ENCODE measurements at regions not wholly inside any gene's neighbourhood (a gene's known extent, or its start where the extent isn't known, plus 50 kb on each side); places are given as distances from the start of the nearest gene placed in this dataset.

DNA sequence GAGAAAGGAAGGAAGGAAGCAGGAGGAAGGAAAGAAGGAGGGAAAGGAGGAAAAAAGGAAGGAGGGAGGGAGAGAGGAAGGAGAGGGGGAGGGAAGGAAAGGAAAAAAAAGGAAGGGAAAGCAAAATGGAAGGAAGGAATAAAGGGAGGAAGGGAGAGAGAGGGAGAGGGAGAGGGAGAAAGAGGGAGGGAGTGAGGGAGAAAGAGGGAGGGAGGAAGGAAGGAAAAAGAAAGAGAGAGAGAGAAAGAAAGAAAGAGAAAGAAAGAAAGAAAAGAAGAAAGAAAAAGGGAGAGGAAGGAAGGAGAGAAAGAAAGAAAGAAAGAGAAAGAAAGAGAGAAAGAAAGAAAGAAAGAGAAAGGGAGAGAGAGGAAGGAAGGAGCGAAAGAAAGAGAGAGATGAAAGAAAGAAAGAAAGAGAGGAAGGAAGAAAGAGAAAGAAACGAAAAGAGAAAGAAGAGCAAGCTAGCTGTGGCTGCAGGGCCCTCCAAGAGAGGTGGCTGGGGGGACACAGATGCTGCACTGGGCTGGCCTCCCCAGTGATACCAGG, 472.4 kb upstream of the MGMT start:
- no peak for DNase-seq

DNA sequence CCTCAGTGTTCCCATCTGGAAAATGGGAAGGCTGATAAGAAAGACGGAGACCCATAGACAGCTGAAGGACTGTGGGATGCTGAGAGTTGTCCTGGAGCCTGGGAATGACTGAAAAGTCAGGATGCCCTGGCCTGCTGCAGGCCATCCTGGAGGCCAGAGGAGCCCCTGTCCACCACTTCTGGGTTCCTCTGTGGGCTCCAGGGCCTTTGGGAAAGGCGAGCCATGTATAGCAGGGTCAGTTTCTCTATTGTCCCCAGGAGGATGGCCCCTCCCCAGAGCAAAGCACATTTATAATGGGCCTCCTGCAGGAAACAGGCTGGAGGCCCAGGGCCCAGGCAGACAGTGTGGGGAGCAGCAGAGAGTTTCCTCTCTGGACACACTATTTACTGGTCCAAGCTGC, 471.4 kb upstream of the MGMT start:
- no peak for DNase-seq

DNA sequence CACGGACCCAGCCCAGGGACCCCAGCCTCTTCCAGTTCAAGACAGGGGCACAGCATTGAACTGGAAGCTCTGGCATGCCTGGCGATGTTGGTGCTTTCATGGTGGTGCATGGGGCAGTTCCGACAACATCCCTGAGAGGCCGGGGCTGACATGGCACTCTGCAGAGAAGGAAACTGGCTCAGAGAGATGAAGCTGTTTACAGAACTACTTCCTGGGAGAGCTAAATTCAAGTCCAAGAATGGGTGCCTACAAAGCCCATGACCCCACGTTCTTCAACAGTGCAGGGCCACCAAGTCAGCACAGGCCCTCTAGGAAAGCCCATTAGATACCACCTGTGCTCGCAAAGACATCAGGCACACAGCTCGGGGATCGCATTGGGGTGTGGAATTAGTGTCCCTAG, 470.9 kb upstream of the MGMT start:
- DNase-seq, result no peak

DNA sequence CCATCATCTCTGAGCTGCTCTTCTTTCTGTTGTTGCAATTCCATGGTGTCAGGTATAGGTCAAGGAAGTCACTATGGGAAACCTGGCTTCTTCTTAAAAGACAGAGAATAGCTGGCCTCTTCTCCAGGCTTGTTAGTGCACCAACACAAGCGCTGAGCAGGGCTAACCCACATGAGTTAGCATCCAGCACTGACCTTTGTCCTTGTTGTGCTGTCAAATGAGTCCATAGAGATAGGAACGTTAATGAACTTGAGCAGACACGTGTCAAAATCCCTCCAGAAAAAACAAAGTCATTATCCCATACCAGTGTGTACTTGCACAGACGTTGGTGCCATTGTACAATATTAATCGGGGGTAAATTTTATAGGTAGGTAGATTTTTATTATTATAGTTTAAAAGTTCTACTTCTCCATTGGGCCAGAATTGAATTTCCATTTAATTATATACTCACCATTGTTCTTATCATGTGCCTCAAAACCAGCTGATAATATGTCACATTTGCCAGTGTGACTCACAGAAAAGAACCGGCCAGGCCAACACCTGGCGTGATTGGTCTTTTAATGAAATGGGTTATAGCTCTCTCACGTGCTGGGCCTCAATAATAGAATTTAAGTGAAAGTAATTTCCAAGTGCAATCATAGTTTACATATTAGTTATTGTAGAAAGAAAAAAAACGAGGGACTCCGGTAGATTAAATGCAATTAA, 468.8 kb upstream of the MGMT start:
- no peak for DNase-seq

GRCh38 chr10:129004398-129004797, 462.6 kb upstream of the MGMT start:
- DNase-seq, result no peak

DNA sequence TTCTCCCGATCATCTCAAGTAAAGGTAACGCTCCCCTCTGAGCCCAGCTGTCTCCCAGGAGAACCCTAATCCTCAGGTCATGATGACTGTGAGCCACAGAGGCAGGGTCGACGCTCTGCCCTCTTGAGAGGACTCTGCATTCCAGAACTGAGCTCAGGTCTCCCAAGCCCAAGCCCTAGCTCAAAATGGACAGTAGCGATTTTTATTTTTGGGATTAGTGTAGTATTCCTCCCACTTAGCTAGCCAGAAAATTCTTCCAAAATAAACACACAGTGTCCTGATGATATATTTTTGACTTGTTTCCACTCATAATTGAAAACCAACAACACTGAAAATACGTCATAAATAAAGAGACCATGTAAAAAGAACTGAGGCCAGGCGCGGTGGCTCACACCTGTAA, 462.0 kb upstream of the MGMT start:
- DNase-seq, result no peak

GRCh38 chr10:129005804-129006203, 461.2 kb upstream of the MGMT start:
- DNase-seq, result no peak

DNA sequence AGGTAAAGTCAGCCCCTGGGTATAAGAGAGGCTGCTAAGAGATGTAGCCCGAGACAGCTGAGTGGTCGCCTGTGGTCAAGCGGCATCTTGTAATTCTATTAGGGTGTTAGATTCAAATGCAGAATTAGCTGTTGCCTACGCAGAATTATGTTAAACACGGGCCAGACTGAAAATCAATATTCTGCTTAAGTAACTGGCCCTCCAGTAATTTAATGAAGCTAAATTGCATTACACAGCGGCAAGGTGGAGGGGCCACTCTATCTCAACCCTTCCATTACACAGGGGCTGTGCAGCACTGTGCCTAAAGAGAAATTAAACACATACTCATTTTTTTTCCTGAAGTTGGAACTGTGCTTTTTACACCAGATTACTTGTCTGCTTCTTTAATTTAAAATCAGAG, 448.5 kb upstream of the MGMT start:
- DNase-seq, result no peak

GRCh38 chr10:129020651-129021330, 446.2 kb upstream of the MGMT start:
- DNase-seq, result no peak

DNA sequence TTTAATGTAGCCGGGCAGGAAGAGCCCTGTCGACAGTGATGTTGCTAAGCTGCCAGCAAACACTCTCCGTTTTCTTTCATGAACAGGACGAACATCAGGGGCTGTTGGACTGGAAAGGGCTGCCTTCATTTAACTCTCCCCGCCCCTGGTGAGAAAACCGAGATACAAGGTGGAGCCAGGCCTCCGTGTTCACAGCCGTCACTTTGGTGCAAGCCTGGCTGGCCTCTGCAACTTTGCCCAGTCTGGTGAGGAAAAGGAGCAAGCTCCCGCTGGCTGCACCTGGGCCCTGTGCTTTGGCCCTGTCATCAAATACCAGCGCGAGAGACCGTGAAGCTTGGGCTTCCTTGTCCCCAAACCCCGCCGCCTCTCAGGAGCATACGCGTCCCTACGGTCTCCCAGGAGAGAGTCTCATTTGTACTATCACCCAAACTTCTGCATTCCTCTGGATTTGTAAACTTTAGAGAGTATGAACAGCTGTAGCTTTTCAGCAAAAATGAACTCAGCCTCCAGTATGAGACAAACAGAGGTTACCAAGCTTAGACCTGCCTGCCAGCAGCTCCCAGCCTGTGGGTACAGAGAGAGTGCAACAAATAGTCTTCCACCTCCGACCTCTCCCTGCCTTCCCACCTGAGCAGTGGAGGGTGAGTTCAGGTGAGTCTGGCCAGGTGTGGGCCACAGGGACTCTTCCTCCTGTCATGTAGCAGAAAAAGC, 445.3 kb upstream of the MGMT start:
- no peak for DNase-seq

DNA sequence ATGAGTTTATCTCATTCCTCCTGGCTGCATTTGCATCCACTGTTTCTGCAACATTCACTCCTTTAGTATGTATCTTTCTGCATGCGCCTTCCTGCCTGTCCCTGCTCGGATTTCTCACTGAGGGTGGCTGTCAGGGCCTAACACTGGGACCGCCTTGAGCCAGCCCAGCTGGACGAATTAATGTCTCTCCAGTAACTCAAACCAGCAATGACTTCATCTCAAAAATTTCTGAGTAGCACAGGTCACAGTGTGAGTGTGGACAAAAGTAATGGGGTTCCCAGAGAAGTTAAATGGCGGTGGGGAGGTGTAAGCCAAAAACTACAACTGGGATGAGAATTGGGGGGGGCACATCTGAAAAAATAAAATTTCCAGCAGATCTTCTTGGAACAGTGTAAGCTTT, 444.0 kb upstream of the MGMT start:
- DNase-seq, result no peak

DNA sequence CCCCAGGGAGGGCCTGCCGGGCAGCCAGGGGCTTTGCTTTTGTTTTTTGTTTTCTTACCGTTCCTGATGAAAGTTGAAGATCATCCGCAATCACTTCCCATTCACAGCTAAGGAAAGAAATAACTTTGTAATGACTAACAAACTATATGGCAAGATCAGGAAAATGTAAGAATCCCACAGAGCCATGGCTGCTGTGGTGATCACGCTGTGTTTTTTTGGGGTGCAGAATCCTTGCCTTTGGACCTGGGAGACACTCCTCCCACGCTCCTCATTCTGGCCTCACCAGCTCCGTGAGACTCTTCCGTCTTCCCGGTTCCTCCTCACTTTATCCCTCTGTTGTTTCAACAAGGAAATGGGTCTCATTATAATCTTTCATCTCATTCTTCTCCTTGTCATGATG, 443.0 kb upstream of the MGMT start:
- no peak for DNase-seq

DNA sequence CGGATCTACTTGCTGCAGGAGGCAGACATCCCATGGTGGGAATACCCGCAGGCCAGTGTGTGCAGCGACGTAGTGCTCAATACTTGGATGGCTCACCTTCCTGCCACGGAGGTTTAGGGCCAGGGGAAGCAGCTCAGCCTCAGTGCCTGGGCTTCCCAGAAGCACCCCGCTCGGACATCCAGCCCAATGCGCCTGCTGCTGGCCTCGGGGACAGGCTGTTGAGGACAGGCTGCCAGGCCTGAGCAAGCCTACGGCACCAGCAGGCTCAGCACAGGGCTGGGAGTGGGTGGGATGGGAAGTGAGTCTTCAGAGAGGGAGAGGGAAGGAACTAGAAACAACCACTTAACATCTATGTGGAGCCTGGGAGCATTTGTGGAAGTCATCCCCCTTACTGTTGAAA, 441.3 kb upstream of the MGMT start:
- DNase-seq, result no peak

DNA sequence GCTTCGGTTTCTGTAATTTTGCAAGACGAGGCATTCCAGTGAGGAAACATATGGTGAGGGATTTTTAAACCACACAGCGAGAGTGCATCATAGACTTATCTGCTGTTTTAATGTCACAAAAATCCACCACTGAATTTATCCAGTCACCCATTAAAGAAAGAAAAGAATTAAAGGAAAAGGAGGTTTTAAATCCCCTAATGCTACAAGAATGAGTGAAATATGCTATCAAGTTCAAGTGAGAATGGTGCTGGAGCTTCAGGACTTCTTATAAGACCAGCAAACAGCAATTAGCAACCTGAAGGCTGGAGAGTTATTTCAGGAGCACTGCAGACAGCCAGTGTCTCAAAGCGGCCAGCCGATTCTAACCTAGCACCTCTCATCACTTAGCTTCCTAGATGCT, 439.1 kb upstream of the MGMT start:
- DNase-seq, result no peak

DNA sequence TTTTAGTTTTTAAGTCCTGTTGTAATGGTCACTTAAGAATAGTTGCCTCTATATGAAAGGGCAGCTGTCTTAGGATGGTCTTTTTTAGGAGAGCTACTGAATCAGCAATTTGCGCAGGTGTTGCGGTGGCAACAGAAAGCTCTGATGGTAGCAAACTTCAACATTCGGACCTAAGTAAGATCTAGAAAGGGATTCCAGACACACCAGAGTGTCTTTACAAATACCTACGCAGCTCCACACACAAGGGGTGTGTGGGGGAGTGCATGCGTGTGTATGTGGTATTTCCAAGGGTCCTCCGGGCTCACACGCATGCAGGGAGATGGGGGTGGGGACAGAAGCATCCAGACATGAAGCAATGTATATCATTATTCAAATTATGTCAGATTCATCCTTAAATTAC, 438.6 kb upstream of the MGMT start:
- DNase-seq, result no peak

- no peak for DNase-seq
Observed at GRCh38 chr10:129029051-129029450, 438.0 kb upstream of the MGMT start.

GRCh38 chr10:129029851-129030602, 437.0 kb upstream of the MGMT start:
- DNase-seq, result no peak

DNA sequence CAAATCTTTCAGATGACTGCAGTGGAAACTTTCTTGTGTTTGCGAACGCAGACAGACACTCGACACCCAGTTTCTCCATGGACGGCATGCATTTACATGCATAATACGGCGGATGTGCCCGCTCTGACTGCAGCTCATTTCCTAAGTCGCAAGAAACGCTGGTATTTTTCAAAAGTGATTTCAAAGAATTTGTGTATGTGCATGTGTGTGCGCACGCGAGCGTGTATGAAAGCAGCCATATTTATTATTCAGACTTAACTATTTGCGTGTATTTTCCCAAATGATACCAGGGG, 436.5 kb upstream of the MGMT start:
- no peak for DNase-seq

DNA sequence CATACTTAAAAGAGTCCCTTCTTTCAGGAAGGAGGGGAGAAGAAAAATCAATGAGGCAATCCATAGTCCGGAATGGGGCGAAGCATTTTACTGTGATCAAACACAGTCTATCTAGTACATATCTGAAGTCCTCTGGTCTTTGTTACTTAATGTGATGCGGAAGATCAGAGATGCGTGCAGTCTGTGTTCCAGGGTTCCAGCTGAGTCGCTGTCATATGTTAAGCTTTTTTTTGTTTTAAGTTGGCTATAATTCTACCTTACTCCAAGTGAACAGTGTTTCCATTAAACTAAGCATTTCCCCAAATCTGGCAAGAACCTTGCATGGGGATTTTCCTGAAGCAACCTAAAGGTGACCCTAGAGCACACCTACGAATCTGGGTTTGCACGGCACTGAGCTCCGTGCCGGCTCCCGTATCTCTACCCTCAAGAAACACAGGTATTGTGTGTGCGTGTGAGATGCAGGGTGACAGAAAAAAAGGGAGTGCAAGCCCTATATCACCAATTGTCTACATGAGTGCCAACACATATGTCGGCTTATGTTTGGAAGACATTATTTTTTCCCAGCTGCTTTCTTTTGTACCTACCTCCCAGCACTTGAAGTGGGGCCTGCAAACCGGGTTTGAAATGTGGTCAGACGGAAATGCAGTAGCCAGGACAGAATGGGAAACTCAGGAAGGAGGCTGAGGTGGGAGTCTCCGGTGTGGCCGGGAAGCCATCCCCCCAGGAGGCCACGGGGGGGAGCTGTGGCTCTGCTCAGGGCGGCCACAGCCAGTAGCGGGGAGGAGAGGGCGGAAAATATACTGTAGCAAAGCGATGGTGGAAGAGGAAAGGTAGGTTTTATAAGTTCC, 435.8 kb upstream of the MGMT start:
- DNase-seq, result peak; percentile 20 to 29

- no peak for DNase-seq
Observed at GRCh38 chr10:129031844-129032150, 435.2 kb upstream of the MGMT start.

DNA sequence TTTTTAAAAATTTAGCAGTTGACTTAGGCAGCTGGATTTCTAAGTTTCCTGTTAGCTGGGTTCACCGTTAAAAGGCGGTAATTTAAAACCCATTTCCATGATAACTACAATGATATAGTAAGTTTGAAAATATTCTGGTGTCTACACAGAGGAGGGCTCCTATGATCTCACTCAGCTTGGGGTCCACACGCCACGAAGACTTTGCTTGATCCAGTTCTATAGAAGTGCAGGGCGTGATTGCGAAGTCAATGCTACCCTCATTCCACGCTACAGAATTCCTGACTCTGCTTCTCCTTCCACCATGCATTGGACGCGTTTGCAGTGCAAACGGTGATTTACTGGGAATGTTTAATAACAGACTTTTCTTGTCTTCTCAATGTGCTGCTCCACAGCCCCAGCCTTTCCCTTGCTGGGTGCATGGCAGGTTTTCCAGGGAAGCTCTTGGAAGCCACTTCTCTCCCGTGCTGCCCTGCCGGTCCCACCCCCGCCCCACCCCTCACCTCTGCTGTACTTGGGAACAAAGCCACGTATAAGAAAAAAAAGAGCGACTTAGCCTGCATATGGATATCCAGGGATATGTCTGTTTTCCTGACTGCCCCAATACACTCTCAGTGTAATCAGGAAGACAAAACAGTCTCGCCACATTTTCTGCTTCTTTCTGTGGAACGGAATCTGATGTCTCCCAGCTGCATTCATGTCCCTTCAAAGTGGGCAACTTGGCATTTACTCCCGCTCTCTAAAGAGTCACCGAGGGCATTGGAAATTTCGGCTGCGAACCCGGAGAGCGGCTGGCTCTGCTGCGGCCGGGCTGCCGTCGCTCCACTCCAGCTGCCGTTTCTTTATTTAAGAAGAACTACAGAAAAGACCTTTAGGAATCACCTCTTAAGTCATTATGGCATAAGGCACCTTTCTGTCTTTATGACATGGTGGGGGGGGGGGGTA, 434.4 kb upstream of the MGMT start:
- no peak for DNase-seq

DNA sequence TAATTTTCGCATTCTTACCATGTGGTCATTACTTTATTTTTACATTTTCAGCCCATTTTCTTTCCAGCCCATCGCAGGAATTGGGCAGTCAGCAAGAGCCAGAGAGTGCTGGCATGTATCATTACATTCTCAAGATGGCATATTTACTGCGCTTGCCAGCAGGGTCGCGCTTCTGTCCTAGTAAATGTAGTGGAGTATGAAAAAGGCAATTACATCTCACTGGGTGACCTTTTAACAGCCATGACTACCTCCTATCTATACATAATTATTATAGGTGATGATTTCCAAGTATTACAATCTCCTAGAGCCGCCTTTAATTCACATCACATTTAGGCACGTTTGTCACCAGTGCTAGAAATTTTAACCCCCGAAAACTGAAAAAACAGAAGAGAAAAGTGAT, 433.7 kb upstream of the MGMT start:
- DNase-seq, result no peak

Measured in activated CD4-positive, alpha-beta T cell treated with anti-CD3 and anti-CD28 coated beads for 4 hours (primary cell).